AG04449 (cell line): ENCODE measurements at regions not wholly inside any gene's neighbourhood (a gene's known extent, or its start where the extent isn't known, plus 50 kb on each side); places are given as distances from the start of the nearest gene placed in this dataset.

Experiments used
- CTCF ChIA-PET: fragments of 350-600 bp; formaldehyde crosslinking; extraction: SDS; loops from one replicate; lab custom pipeline; 2021; ENCODE audit warnings: antibody characterized with exemption; lab: Yijun Ruan, JAX
- POLR2A ChIA-PET: fragments of 400-600, 350-600 bp; formaldehyde crosslinking; extraction: SDS; loops from one replicate; lab custom pipeline; 2020; ENCODE audit warnings: antibody characterized with exemption, inconsistent platforms; lab: Yijun Ruan, JAX
- DNase-seq: peaks from one replicate; pipeline ENCODE4 v3.0.0-alpha.2; 2010; ENCODE audit warnings: low read depth, low spot score
- H3K4me3 ChIP-seq: 2 replicates; pipeline ENCODE4 v1.5.1; 2011; ENCODE audit warnings: low read depth, mild to moderate bottlenecking, control low read depth, low read length
- CTCF ChIP-seq: IDR thresholded peaks from one replicate; pipeline ENCODE4 v1.5.1; 2011; ENCODE audit warnings: mild to moderate bottlenecking, moderate library complexity, low read length, control low read depth, inconsistent platforms; ENCODE audit not compliant: insufficient read depth; ENCODE audit errors: missing control alignments

DNA sequence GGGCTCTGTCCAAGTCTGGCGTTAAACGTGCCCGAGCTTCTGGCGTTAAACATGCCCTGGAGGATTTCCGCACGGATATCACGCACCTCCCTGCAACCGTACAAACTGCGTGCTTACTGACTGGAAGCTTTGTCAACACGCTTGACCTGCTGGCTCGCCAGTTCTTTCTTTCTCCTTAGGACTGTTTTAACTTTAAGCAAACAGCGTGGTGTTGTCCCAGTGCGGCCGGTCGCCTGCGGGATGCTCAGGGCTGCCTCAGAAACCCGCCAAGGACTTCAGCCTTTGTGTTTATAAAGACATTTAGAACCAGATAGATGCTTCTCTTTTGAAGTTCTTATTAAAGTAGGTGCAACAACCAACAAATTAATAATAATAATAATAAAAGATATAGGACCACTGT is 946.0 kb downstream of the RAB28 start:
- POLR2A ChIA-PET = no interaction called here
- CTCF ChIA-PET = no interaction called here
- no peak for DNase-seq
- no peak overlapping the region for H3K4me3 ChIP-seq
- no peak for TF ChIP-seq CTCF

GRCh38 chr4:12534684-12535083 is 949.5 kb downstream of the RAB28 start:
- ChIA-PET POLR2A (no interaction called here), CTCF (no interaction called here)
- DNase-seq = no peak
- H3K4me3 ChIP-seq = no peak overlapping the region
- TF ChIP-seq CTCF = no peak

DNA sequence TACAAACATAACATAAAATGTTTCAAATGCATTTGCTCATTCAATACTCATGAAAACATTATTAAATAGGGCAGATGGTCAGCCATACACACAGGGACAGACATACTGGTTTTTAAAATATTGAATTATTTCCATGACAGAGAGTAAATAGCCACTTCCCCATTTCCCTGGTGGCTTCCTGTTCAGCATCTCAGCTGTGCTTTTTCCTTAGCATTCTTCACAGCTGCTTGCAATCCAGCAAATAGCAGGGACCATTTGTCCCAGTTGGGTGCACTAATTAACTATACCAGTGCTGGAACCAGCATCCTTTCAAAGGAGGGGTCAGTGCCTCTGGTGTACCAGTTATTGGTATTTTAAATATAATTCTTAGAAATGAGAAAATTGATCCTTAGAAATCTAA is 964.7 kb downstream of the RAB28 start:
- DNase-seq = no peak
- H3K4me3 ChIP-seq = no peak overlapping the region
- no peak for TF ChIP-seq CTCF
- CTCF ChIA-PET = no interaction called here
- POLR2A ChIA-PET = no interaction called here

DNA sequence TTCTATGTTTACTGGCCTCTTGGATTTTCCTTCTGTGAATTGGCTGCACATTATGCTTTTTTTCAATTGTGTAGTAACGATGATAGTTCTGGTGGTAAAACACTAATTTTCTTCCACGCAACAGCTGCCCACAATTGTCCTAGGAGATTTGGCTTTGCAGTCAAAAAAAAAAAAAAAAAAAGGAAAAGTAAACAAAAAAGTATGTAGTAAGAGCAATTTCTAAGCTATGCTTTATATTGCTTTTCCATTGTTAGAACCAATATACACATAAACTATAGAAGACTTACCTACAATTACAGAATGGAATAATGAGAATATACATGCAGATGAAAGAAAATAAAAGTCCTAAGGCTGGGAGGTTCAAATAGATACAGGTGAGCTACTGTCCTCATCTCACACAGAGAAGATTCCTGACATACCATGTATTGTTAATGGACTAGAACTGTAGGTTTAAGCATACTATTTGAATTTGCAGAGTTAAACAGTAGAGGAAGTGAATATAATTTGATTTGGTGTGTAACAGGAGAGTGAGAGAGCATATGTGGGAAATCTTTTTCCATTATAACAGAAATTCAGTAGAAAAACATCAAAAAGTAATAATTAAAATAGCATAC is 976.2 kb downstream of the RAB28 start:
- H3K4me3 ChIP-seq = no peak overlapping the region
- CTCF ChIA-PET = no interaction called here
- POLR2A ChIA-PET = no interaction called here
- TF ChIP-seq CTCF = no peak
- DNase-seq = no peak

DNA sequence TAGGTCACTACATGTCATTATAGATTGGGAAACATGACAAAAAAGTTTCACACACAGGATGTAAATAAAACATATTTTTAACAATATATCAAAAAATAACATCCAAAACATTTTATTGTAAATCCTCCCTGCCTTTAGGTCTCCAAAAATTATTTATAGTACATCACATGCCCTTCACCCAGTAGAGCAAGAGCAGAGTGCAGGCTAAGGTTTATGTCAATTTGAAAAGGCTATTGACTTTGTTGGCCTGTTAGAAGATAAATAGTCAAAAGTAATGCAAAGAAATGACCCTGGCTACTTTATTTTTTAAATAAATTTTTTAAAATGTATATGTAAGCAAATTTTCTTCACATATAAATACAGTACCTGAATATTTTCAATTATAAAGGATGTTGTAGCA is 983.7 kb downstream of the RAB28 start:
- DNase-seq = no peak
- CTCF ChIA-PET = no interaction called here
- TF ChIP-seq CTCF = no peak
- H3K4me3 ChIP-seq = no peak overlapping the region
- POLR2A ChIA-PET = no interaction called here

DNA sequence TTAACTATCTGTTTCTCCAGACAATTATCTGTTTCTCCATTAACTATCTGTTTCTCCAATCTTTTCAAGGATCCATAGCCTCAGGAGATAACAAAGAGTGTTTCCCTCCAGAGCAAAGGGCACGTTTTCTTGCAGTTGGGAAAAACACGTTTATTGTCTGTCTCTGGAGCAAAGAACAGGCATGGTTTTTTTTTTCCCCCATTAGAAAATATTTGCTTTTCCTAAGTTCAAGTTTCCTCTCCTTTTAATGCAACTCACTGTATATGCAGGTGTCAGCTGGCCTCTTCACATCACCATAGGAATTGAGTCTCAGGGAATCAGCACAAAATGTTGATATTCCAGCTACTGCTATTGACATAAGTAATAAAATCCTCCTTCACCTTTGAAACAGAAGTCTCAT is 984.4 kb downstream of the RAB28 start:
- TF ChIP-seq CTCF = no peak
- no peak for DNase-seq
- ChIA-PET POLR2A (no interaction called here), CTCF (no interaction called here)
- H3K4me3 ChIP-seq = no peak overlapping the region
